Activated CD8-positive, alpha-beta T cell treated with anti-CD3 and anti-CD28 coated beads for 36 hours (primary cell): ENCODE measurements at regions not wholly inside any gene's neighbourhood (a gene's known extent, or its start where the extent isn't known, plus 50 kb on each side); places are given as distances from the start of the nearest gene placed in this dataset.

Experiments used
- ATAC-seq: fragments of 200-7000 bp; cut with Tn5 transposase; one replicate; pipeline ENCODE4 v1.10.0; 2021; ENCODE audit warnings: mild to moderate bottlenecking, moderate library complexity
- CTCF ChIA-PET: fragments of 350-600 bp; sonication (Branson Sonifier 250); formaldehyde crosslinking; loops from one replicate; lab custom pipeline; 2021; ENCODE audit warnings: antibody characterized with exemption; lab: Charles Lee
- POLR2A ChIA-PET: fragments of 350-600 bp; sonication (Branson Sonifier 250); formaldehyde crosslinking; loops from one replicate; lab custom pipeline; 2021; ENCODE audit warnings: antibody characterized with exemption; lab: Charles Lee
- DNase-seq: peaks from one replicate; pipeline ENCODE4 v3.0.0-alpha.2; 2020
- H3K27ac Mint-ChIP-seq: one replicate; pipeline ENCODE4 v1.8.0; 2021; ENCODE audit warnings: mild to moderate bottlenecking, mixed read lengths
- H3K27me3 Mint-ChIP-seq: one replicate; pipeline ENCODE4 v1.8.0; 2021; ENCODE audit warnings: mixed read lengths
- H3K36me3 Mint-ChIP-seq: one replicate; pipeline ENCODE4 v1.8.0; 2021; ENCODE audit warnings: low read depth, mixed read lengths
- H3K4me1 Mint-ChIP-seq: one replicate; pipeline ENCODE4 v1.8.0; 2021; ENCODE audit warnings: low read depth, mixed read lengths
- H3K4me3 Mint-ChIP-seq: one replicate; pipeline ENCODE4 v1.8.0; 2021; ENCODE audit warnings: mild to moderate bottlenecking, moderate library complexity, mixed read lengths
- H3K9me3 Mint-ChIP-seq: one replicate; pipeline ENCODE4 v1.8.0; 2021; ENCODE audit warnings: mixed read lengths
- intact Hi-C: fragments of 100-400 bp; cut with micrococcal nuclease; formaldehyde crosslinking; loops from one replicate; pipeline ENCODE4 v1.10.0; 2022
- TF ChIP-seq, protein P1 (sequence below): fragments of 200-600 bp; IDR thresholded peaks from one replicate; pipeline ENCODE4 v1.8.0; 2022; ENCODE audit warnings: antibody characterized with exemption, mild to moderate bottlenecking

- Mint-ChIP-seq H3K4me1 (peaks cover 46% of the 10 kb centered on the region), H3K27me3 (no peaks in the 10 kb centered on the region), H3K36me3 (peaks cover 11% of the 10 kb centered on the region), H3K27ac (no peak overlapping the region), H3K9me3 (peaks cover 25% of the 10 kb centered on the region), H3K4me3 (no peak overlapping the region)
- peak; percentile 28 for ATAC-seq
- DNase-seq, result peak; percentile 51
- TF ChIP-seq, protein P1, sequence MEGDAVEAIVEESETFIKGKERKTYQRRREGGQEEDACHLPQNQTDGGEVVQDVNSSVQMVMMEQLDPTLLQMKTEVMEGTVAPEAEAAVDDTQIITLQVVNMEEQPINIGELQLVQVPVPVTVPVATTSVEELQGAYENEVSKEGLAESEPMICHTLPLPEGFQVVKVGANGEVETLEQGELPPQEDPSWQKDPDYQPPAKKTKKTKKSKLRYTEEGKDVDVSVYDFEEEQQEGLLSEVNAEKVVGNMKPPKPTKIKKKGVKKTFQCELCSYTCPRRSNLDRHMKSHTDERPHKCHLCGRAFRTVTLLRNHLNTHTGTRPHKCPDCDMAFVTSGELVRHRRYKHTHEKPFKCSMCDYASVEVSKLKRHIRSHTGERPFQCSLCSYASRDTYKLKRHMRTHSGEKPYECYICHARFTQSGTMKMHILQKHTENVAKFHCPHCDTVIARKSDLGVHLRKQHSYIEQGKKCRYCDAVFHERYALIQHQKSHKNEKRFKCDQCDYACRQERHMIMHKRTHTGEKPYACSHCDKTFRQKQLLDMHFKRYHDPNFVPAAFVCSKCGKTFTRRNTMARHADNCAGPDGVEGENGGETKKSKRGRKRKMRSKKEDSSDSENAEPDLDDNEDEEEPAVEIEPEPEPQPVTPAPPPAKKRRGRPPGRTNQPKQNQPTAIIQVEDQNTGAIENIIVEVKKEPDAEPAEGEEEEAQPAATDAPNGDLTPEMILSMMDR, result peak; percentile 65
- ChIA-PET CTCF (interaction anchor here (0.9 to 1.8 kb wide), 10 partner anchors 12 to 152 kb away, joined by 3 to 7 read pairs (median 4); no protein-coding TSS in a partner anchor), POLR2A (interaction anchor here (1.2 kb wide), 1 partner anchor 9 kb away, joined by 5 read pairs; no protein-coding TSS in a partner anchor)
- intact Hi-C loops, result no loop called here
Measured at GRCh38 chr7:157474685-157475084, 137.9 kb downstream of the DNAJB6 start.

- H3K27ac Mint-ChIP-seq, result no peak overlapping the region
- CTCF ChIA-PET, result interaction anchor here (0.6 to 1.8 kb wide), 10 partner anchors 13 to 152 kb away, joined by 3 to 7 read pairs (median 4); no protein-coding TSS in a partner anchor
- no peaks in the 10 kb centered on the region for H3K27me3 Mint-ChIP-seq
- no peak for ATAC-seq
- no peak overlapping the region for H3K4me3 Mint-ChIP-seq
- POLR2A ChIA-PET, result interaction anchor here (1.2 kb wide), 1 partner anchor 9 kb away, joined by 5 read pairs; no protein-coding TSS in a partner anchor
- intact Hi-C loops, result no loop called here
- peaks cover 46% of the 10 kb centered on the region for H3K4me1 Mint-ChIP-seq
- TF ChIP-seq, protein P1, result no peak
- peaks cover 25% of the 10 kb centered on the region for H3K9me3 Mint-ChIP-seq
- no peak for DNase-seq
- peaks cover 11% of the 10 kb centered on the region for H3K36me3 Mint-ChIP-seq
Measured at GRCh38 chr7:157475095-157475494, 138.3 kb downstream of the DNAJB6 start.

DNA sequence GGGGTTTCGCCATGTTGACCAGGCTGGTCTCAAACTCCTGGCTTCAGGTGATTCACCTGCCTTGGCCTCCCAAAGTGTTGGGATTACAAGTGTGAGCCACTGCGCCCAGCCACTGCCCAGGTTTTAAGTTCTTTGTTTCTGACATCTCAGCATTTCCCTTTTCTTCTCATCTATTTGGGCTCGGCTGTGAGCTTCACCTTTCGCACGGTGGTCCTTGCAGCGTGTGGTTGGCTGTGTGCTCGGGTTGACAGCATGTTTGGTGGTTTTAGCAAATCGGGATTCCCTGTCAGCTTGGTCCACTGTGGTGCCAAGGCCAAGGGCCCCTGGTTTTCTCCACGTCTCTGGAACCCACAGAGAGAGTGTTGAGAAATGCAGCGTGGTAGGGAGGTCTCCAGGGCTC, 138.8 kb downstream of the DNAJB6 start:
- no peak for ATAC-seq
- intact Hi-C loops, result no loop called here
- Mint-ChIP-seq H3K27me3 (no peaks in the 10 kb centered on the region), H3K4me1 (peaks cover 45% of the 10 kb centered on the region), H3K4me3 (no peak overlapping the region), H3K9me3 (peaks cover 25% of the 10 kb centered on the region), H3K27ac (no peak overlapping the region), H3K36me3 (peaks cover 11% of the 10 kb centered on the region)
- POLR2A ChIA-PET, result interaction anchor here (1.2 kb wide), 1 partner anchor 9 kb away, joined by 5 read pairs; no protein-coding TSS in a partner anchor
- CTCF ChIA-PET, result interaction anchor here (0.6 to 1.8 kb wide), 3 partner anchors 18 to 151 kb away, joined by 3 to 7 read pairs (median 4); no protein-coding TSS in a partner anchor
- TF ChIP-seq, protein P1, result no peak
- DNase-seq, result no peak

DNA sequence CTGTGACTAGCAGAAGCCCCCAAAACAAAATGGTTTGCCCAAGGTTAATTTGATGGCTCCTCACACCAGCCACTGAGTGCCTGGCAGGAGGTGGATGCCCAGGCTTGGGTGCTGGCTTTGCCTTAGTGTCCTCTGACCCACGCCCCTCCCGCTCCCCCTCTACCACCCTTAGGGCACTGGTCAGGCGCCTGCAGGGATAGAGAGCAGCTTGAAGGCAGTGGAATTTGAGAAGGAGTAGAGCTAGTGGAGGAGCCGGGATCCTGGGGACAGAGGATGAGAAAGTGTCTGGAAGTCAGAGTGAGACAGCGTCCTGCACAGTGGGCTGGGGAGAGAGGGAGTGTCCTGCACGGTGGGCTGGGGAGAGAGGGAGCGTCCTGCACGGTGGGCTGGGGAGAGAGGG, 139.4 kb downstream of the DNAJB6 start:
- ChIA-PET CTCF (no interaction called here), POLR2A (no interaction called here)
- Mint-ChIP-seq H3K27ac (no peak overlapping the region), H3K27me3 (no peaks in the 10 kb centered on the region), H3K9me3 (peaks cover 25% of the 10 kb centered on the region), H3K36me3 (peaks cover 11% of the 10 kb centered on the region), H3K4me3 (no peak overlapping the region), H3K4me1 (peaks cover 39% of the 10 kb centered on the region)
- TF ChIP-seq, protein P1, result no peak
- intact Hi-C loops, result no loop called here
- ATAC-seq (no peak), DNase-seq (no peak)
